Activated naive CD8-positive, alpha-beta T cell (primary cell): ENCODE measurements at regions not wholly inside any gene's neighbourhood (a gene's known extent, or its start where the extent isn't known, plus 50 kb on each side); places are given as distances from the start of the nearest gene placed in this dataset.
A peak's percentile ranks its signal among the peaks of the same experiment; 100 is the strongest.
"Not testable (repeated sequence)": the region's sequence is repeated elsewhere in the genome, so short reads cannot be mapped to it uniquely, and the experiment has no call there.

Source experiments
- H3K27ac Mint-ChIP-seq: one replicate; pipeline ENCODE4 v1.8.0; 2021; ENCODE audit warnings: mixed read lengths
- H3K27me3 Mint-ChIP-seq: one replicate; pipeline ENCODE4 v1.8.0; 2021; ENCODE audit warnings: mixed read lengths
- H3K36me3 Mint-ChIP-seq: one replicate; pipeline ENCODE4 v1.8.0; 2021; ENCODE audit warnings: mixed read lengths
- H3K4me1 Mint-ChIP-seq: one replicate; pipeline ENCODE4 v1.8.0; 2021; ENCODE audit warnings: low read depth, mixed read lengths
- H3K4me3 Mint-ChIP-seq: one replicate; pipeline ENCODE4 v1.8.0; 2021; ENCODE audit warnings: mild to moderate bottlenecking, mixed read lengths
- H3K9me3 Mint-ChIP-seq: one replicate; pipeline ENCODE4 v1.8.0; 2021; ENCODE audit warnings: low read depth, mixed read lengths

- Mint-ChIP-seq H3K4me1 (peaks cover 3% of the 10 kb centered on the region), H3K36me3 (no peaks in the 10 kb centered on the region), H3K9me3 (no peaks in the 10 kb centered on the region), H3K27ac (no peak overlapping the region), H3K27me3 (no peaks in the 10 kb centered on the region), H3K4me3 (no peak overlapping the region)
Measured at GRCh38 chr6:90362318-90362717, 65.7 kb upstream of the BACH2 start.

GRCh38 chr6:90361174-90361573 lies 64.5 kb upstream of the BACH2 start:
- no peak overlapping the region for H3K27ac Mint-ChIP-seq
- no peak overlapping the region for H3K4me3 Mint-ChIP-seq
- peaks cover 3% of the 10 kb centered on the region for H3K4me1 Mint-ChIP-seq
- no peaks in the 10 kb centered on the region for H3K27me3 Mint-ChIP-seq
- no peaks in the 10 kb centered on the region for H3K36me3 Mint-ChIP-seq
- no peaks in the 10 kb centered on the region for H3K9me3 Mint-ChIP-seq

GRCh38 chr6:90358036-90358770 lies 61.6 kb upstream of the BACH2 start:
- H3K4me1 Mint-ChIP-seq, H3K4me3 Mint-ChIP-seq, H3K9me3 Mint-ChIP-seq, H3K27me3 Mint-ChIP-seq, H3K27ac Mint-ChIP-seq, H3K36me3 Mint-ChIP-seq: not testable (repeated sequence)

- H3K27ac Mint-ChIP-seq: no peak overlapping the region
Measured at GRCh38 chr6:90356012-90356421, 59.4 kb upstream of the BACH2 start.

GRCh38 chr6:90354961-90355360 lies 58.3 kb upstream of the BACH2 start:
- H3K27me3 Mint-ChIP-seq: no peaks in the 10 kb centered on the region
- H3K27ac Mint-ChIP-seq: no peak overlapping the region
- peaks cover 34% of the 10 kb centered on the region for H3K4me1 Mint-ChIP-seq
- peaks cover 5% of the 10 kb centered on the region for H3K36me3 Mint-ChIP-seq
- no peak overlapping the region for H3K4me3 Mint-ChIP-seq
- H3K9me3 Mint-ChIP-seq: no peaks in the 10 kb centered on the region

More at GRCh38 chr6:90356012-90356421, 59.4 kb upstream of the BACH2 start:
- peaks cover 23% of the 10 kb centered on the region for H3K4me1 Mint-ChIP-seq
- H3K36me3 Mint-ChIP-seq: peaks cover 5% of the 10 kb centered on the region
- no peak overlapping the region for H3K4me3 Mint-ChIP-seq
- H3K9me3 Mint-ChIP-seq: no peaks in the 10 kb centered on the region
- no peaks in the 10 kb centered on the region for H3K27me3 Mint-ChIP-seq

GRCh38 chr6:90351696-90352095 lies 55.1 kb upstream of the BACH2 start:
- H3K4me3 Mint-ChIP-seq: peak overlapping the region; percentile 36
- no peaks in the 10 kb centered on the region for H3K9me3 Mint-ChIP-seq
- peaks cover 5% of the 10 kb centered on the region for H3K36me3 Mint-ChIP-seq
- H3K4me1 Mint-ChIP-seq: peaks cover 42% of the 10 kb centered on the region
- peak overlapping the region; percentile 79 for H3K27ac Mint-ChIP-seq
- H3K27me3 Mint-ChIP-seq: no peaks in the 10 kb centered on the region

GRCh38 chr6:90350689-90351554 lies 54.3 kb upstream of the BACH2 start:
- H3K27me3 Mint-ChIP-seq: no peaks in the 10 kb centered on the region
- peaks cover 42% of the 10 kb centered on the region for H3K4me1 Mint-ChIP-seq
- H3K36me3 Mint-ChIP-seq: peaks cover 5% of the 10 kb centered on the region
- peak overlapping the region; percentile 35 for H3K4me3 Mint-ChIP-seq
- H3K9me3 Mint-ChIP-seq: no peaks in the 10 kb centered on the region
- H3K27ac Mint-ChIP-seq: peak overlapping the region; percentile 88

GRCh38 chr6:90347411-90347851 lies 50.8 kb upstream of the BACH2 start:
- Mint-ChIP-seq H3K36me3 (no peaks in the 10 kb centered on the region), H3K4me1 (peaks cover 32% of the 10 kb centered on the region), H3K9me3 (no peaks in the 10 kb centered on the region), H3K27ac (peak overlapping the region; percentile 31), H3K4me3 (no peak overlapping the region), H3K27me3 (no peaks in the 10 kb centered on the region)

- H3K27me3 Mint-ChIP-seq: no peaks in the 10 kb centered on the region
- H3K36me3 Mint-ChIP-seq: no peaks in the 10 kb centered on the region
- H3K27ac Mint-ChIP-seq: no peak overlapping the region
- no peaks in the 10 kb centered on the region for H3K9me3 Mint-ChIP-seq
- H3K4me3 Mint-ChIP-seq: no peak overlapping the region
- peaks cover 25% of the 10 kb centered on the region for H3K4me1 Mint-ChIP-seq
Measured at GRCh38 chr6:90346729-90347128, 50.1 kb upstream of the BACH2 start.
